ENCODE measurements at regions not wholly inside any gene's neighbourhood (a gene's known extent, or its start where the extent isn't known, plus 50 kb on each side); places are given as distances from the start of the nearest gene placed in this dataset.

DNA sequence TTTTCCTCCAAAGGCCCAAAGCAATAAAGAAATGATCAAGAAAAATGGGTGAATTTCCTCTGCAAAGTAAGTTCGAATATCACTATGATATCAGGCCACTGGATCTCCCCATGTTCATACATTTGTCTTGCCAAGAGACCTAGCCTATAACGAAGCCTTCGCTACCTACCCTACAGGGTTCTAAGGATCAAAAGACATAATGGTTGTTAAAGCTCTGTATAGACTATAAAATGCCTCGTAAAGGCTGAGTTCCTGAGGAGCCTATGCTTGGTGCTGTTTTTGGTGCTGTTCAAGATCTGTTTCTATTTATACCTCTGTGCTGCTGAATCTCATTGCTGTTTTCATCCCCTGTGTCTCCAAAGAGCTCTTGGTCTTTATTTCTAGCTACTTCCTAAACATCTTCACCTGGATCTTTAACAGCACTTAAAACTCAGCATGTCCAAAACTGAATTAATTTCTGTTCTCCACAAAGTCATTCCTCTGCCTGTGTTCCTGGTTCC lies 254.4 kb upstream of the CHAC2 start:
- TF ChIP-seq, protein P1, sequence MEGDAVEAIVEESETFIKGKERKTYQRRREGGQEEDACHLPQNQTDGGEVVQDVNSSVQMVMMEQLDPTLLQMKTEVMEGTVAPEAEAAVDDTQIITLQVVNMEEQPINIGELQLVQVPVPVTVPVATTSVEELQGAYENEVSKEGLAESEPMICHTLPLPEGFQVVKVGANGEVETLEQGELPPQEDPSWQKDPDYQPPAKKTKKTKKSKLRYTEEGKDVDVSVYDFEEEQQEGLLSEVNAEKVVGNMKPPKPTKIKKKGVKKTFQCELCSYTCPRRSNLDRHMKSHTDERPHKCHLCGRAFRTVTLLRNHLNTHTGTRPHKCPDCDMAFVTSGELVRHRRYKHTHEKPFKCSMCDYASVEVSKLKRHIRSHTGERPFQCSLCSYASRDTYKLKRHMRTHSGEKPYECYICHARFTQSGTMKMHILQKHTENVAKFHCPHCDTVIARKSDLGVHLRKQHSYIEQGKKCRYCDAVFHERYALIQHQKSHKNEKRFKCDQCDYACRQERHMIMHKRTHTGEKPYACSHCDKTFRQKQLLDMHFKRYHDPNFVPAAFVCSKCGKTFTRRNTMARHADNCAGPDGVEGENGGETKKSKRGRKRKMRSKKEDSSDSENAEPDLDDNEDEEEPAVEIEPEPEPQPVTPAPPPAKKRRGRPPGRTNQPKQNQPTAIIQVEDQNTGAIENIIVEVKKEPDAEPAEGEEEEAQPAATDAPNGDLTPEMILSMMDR (optimal IDR thresholded peaks at IDR 0.05 in 1 of 3, IDR thresholded peaks at IDR 0.05 in 1 of 3, conservative IDR thresholded peaks at IDR 0.05 in 1 of 3; ENCODE audit: extremely low read depth in 1 of 3, insufficient read depth in 2 of 3, low read length in 3 of 3) = no peak
- no peak for TF ChIP-seq EZH2 (IDR thresholded peaks at IDR 0.05; ENCODE audit: low read length)
